WTC11 (cell line): ENCODE measurements at regions not wholly inside any gene's neighbourhood (a gene's known extent, or its start where the extent isn't known, plus 50 kb on each side); places are given as distances from the start of the nearest gene placed in this dataset.

Experiments used
- ATAC-seq: fragments of 200-7000 bp; cut with Tn5 transposase; 2 replicates; pipeline ENCODE4 v1.10.0; 2021; ENCODE audit warnings: mild to moderate bottlenecking, moderate library complexity
- CTCF ChIA-PET: fragments of 300-600 bp; sonication (Branson Sonifier 250); formaldehyde crosslinking; loops from one replicate; lab custom pipeline; 2021; ENCODE audit warnings: antibody characterized with exemption; lab: Charles Lee
- POLR2A ChIA-PET: fragments of 350-600 bp; sonication (Branson Sonifier 250); formaldehyde crosslinking; loops from one replicate; lab custom pipeline; 2021; ENCODE audit warnings: antibody characterized with exemption; lab: Charles Lee
- DNase-seq: peaks from one replicate; pipeline ENCODE4 v3.0.0; 2021; ENCODE audit warnings: low spot score
- H3K27ac Mint-ChIP-seq: 2 replicates; pipeline ENCODE4 v1.8.0; 2021; ENCODE audit warnings: mixed read lengths
- H3K27me3 Mint-ChIP-seq: 2 replicates; pipeline ENCODE4 v1.8.0; 2021; ENCODE audit warnings: low read depth, mild to moderate bottlenecking, moderate library complexity, mixed read lengths
- H3K36me3 Mint-ChIP-seq: 2 replicates; pipeline ENCODE4 v1.8.0; 2021; ENCODE audit warnings: mixed read lengths
- H3K4me1 Mint-ChIP-seq: 2 replicates; pipeline ENCODE4 v1.8.0; 2022; ENCODE audit warnings: mixed read lengths
- H3K4me3 Mint-ChIP-seq: 2 replicates; pipeline ENCODE4 v1.8.0; 2021; ENCODE audit warnings: mild to moderate bottlenecking, moderate library complexity, mixed read lengths
- H3K9me3 Mint-ChIP-seq: 2 replicates; pipeline ENCODE4 v1.8.0; 2021; ENCODE audit warnings: mixed read lengths
- ATF6 ChIP-seq: sonication (generic); formaldehyde crosslinking; IDR thresholded peaks from 2 replicates; pipeline ENCODE4 v1.8.1; 2023; ENCODE audit warnings: mild to moderate bottlenecking, missing genetic modification reagents
- CDX4 ChIP-seq: fragments of 250-450 bp; sonication (Bioruptor Pico); IDR thresholded peaks from 2 replicates; pipeline ENCODE4 v1.9.0; 2021; ENCODE audit warnings: moderate library complexity, mild to moderate bottlenecking, inconsistent platforms, borderline replicate concordance
- E2F1 ChIP-seq: sonication (generic); formaldehyde crosslinking; IDR thresholded peaks from 2 replicates; pipeline ENCODE4 v1.8.0; 2022; ENCODE audit warnings: mild to moderate bottlenecking, missing genetic modification reagents
- ERG ChIP-seq: fragments of 250-450 bp; sonication (Bioruptor Pico); IDR thresholded peaks from 2 replicates; pipeline ENCODE4 v1.8.0; 2021; ENCODE audit warnings: mild to moderate bottlenecking
- JAZF1 ChIP-seq: fragments of 250-450 bp; sonication (Bioruptor Pico); IDR thresholded peaks from 2 replicates; pipeline ENCODE4 v1.9.0; 2021; ENCODE audit warnings: moderate library complexity, mild to moderate bottlenecking, inconsistent platforms
- KAT7 ChIP-seq: sonication (generic); formaldehyde crosslinking; IDR thresholded peaks from 2 replicates; pipeline ENCODE4 v1.8.1; 2023; ENCODE audit warnings: missing genetic modification reagents, mild to moderate bottlenecking, borderline replicate concordance
- MXD4 ChIP-seq: fragments of 250-450 bp; sonication (Bioruptor Pico); IDR thresholded peaks from 2 replicates; pipeline ENCODE4 v1.8.0; 2021; ENCODE audit warnings: mild to moderate bottlenecking, moderate library complexity, borderline replicate concordance
- NFYB ChIP-seq: sonication (generic); formaldehyde crosslinking; conservative IDR thresholded peaks from 2 replicates; pipeline ENCODE4 v1.8.0; 2022; ENCODE audit warnings: low read depth, missing genetic modification reagents
- PRDM15 ChIP-seq: sonication (generic); formaldehyde crosslinking; IDR thresholded peaks from 2 replicates; pipeline ENCODE4 v1.8.0; 2022; ENCODE audit warnings: missing genetic modification reagents
- PRRX2 ChIP-seq: fragments of 250-450 bp; sonication (Bioruptor Pico); IDR thresholded peaks from 2 replicates; pipeline ENCODE4 v1.8.0; 2021; ENCODE audit warnings: mild to moderate bottlenecking
- ZBTB21 ChIP-seq: sonication (generic); formaldehyde crosslinking; IDR thresholded peaks from 2 replicates; pipeline ENCODE4 v1.8.1; 2023; ENCODE audit warnings: mild to moderate bottlenecking, missing genetic modification reagents, borderline replicate concordance
- ZNF281 ChIP-seq: sonication (generic); formaldehyde crosslinking; IDR thresholded peaks from 2 replicates; pipeline ENCODE4 v1.8.0; 2023; ENCODE audit warnings: mild to moderate bottlenecking, missing genetic modification reagents
- ZNF532 ChIP-seq: fragments of 250-450 bp; sonication (Bioruptor Pico); IDR thresholded peaks from 2 replicates; pipeline ENCODE4 v1.9.0; 2021; ENCODE audit warnings: mild to moderate bottlenecking, borderline replicate concordance

- no peak for TF ChIP-seq ATF6
- no peak for TF ChIP-seq ZBTB21 (CRISPR knock-in tag)
- no peak for TF ChIP-seq ERG (CRISPR knock-in tag)
- no peak for TF ChIP-seq PRRX2
- no peak for TF ChIP-seq E2F1
Measured at GRCh38 chr7:121609208-121609607, 213.1 kb upstream of the FAM3C start (continued).

GRCh38 chr7:121608785-121609184 is 212.7 kb upstream of the FAM3C start:
- H3K27ac Mint-ChIP-seq = no peak overlapping the region

More at GRCh38 chr7:121608785-121609184, 212.7 kb upstream of the FAM3C start:
- ChIA-PET CTCF (interaction anchor here (0.6 kb wide), 2 partner anchors 213 to 440 kb away, joined by 3 read pairs; partner anchors contain the start of gene FAM3C), POLR2A (interaction anchor here (0.6 kb wide), 1 partner anchor 13 kb away, joined by 6 read pairs; no protein-coding TSS in a partner anchor)
- Mint-ChIP-seq H3K4me3 (no peak overlapping the region), H3K27me3 (no peaks in the 10 kb centered on the region), H3K9me3 (peaks cover 13% of the 10 kb centered on the region), H3K4me1 (peaks cover 23% of the 10 kb centered on the region), H3K36me3 (no peaks in the 10 kb centered on the region)
- no peak for TF ChIP-seq CDX4 (CRISPR knock-in tag)
- TF ChIP-seq KAT7 (CRISPR knock-in tag) = no peak
- TF ChIP-seq ZNF532 = no peak
- no peak for TF ChIP-seq ERG (CRISPR knock-in tag)
- TF ChIP-seq ZNF281 = no peak
- no peak for TF ChIP-seq JAZF1 (CRISPR knock-in tag)
- no peak for TF ChIP-seq NFYB (CRISPR knock-in tag)
- TF ChIP-seq MXD4 (CRISPR knock-in tag) = no peak
- TF ChIP-seq ATF6 = no peak
- no peak for TF ChIP-seq PRDM15 (CRISPR knock-in tag)
- no peak for DNase-seq
- ATAC-seq = no peak
